ENCODE measurements at regions not wholly inside any gene's neighbourhood (a gene's known extent, or its start where the extent isn't known, plus 50 kb on each side); places are given as distances from the start of the nearest gene placed in this dataset.
"Not testable (repeated sequence)": the region's sequence is repeated elsewhere in the genome, so short reads cannot be mapped to it uniquely, and the experiment has no call there.

DNA sequence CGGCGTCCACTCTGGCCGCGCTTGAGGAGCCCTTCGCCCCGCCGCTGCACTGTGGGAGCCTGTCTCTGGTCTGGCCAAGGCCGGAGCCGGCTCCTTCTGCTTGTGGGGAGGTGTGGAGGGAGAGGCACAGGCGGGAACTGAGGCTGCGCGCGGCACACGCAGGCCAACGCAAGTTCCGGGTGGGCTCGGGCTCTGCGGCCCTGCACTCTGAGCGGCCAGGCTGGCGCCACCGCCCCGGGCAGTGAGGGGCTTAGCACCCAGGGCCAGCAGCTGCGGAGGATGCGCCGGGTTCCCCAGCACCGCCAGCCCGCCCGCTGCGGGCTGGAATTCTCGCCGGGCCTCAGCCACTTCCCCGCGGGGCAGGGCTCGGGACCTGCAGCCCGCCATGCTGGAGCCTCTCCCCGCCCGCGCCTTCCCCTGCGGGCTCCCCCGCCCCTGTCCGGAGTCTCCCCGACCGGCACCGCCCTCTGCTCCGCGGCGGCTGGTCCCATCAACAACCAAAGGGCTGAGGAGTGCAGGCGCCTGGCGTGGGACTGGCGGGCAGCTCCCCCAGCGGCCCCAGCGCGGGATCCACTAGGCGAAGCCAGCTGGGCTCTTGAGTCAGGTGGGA lies 921.2 kb upstream of the FOXG1 start:
- Mint-ChIP-seq H3K27me3 (ENCODE audit: low read depth, unreplicated experiment) (no peaks in the 10 kb centered on the region), H3K4me1 (ENCODE audit: low read depth, unreplicated experiment) (no peaks in the 10 kb centered on the region), H3K27ac (ENCODE audit: unreplicated experiment) (no peak overlapping the region), H3K4me3 (ENCODE audit: unreplicated experiment) (no peak overlapping the region), H3K9me3 (ENCODE audit: unreplicated experiment) (peaks cover 3% of the 10 kb centered on the region), H3K36me3 (ENCODE audit: low read depth, unreplicated experiment) (no peaks in the 10 kb centered on the region)
- H3K4me1 ChIP-seq (ENCODE audit: insufficient read depth, low read length): no peaks in the 10 kb centered on the region
- no peak for FAIRE-seq
- H2AFZ ChIP-seq (ENCODE audit: low read depth, low read length): no peak overlapping the region
- no peaks in the 10 kb centered on the region for H3K79me2 ChIP-seq (ENCODE audit: insufficient read depth, low read length)
- no peaks in the 10 kb centered on the region for H3K27me3 ChIP-seq (ENCODE audit: insufficient read depth, low read length)
- no peaks in the 10 kb centered on the region for H4K20me1 ChIP-seq (ENCODE audit: insufficient read depth, low read length)
- H3K36me3 ChIP-seq (ENCODE audit: insufficient read depth, low read length): no peaks in the 10 kb centered on the region
- H3K4me3 ChIP-seq (ENCODE audit: insufficient read depth, low read depth, low read length): no peak overlapping the region
- TF ChIP-seq EZH2 (IDR thresholded peaks at IDR 0.05; ENCODE audit: insufficient read depth, low read length): no peak
- TF ChIP-seq, protein P1, sequence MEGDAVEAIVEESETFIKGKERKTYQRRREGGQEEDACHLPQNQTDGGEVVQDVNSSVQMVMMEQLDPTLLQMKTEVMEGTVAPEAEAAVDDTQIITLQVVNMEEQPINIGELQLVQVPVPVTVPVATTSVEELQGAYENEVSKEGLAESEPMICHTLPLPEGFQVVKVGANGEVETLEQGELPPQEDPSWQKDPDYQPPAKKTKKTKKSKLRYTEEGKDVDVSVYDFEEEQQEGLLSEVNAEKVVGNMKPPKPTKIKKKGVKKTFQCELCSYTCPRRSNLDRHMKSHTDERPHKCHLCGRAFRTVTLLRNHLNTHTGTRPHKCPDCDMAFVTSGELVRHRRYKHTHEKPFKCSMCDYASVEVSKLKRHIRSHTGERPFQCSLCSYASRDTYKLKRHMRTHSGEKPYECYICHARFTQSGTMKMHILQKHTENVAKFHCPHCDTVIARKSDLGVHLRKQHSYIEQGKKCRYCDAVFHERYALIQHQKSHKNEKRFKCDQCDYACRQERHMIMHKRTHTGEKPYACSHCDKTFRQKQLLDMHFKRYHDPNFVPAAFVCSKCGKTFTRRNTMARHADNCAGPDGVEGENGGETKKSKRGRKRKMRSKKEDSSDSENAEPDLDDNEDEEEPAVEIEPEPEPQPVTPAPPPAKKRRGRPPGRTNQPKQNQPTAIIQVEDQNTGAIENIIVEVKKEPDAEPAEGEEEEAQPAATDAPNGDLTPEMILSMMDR (IDR thresholded peaks at IDR 0.05; ENCODE audit: insufficient read depth, low read depth, low read length): no peak
- H3K4me2 ChIP-seq (ENCODE audit: low read length): no peak overlapping the region
- no peak overlapping the region for H3K9ac ChIP-seq (ENCODE audit: low read length)
- no peak for DNase-seq (ENCODE audit: low read depth)
- H3K9me3 ChIP-seq (ENCODE audit: insufficient read depth, low read depth, low read length): peaks cover 4% of the 10 kb centered on the region
- no peak overlapping the region for H3K27ac ChIP-seq (ENCODE audit: low read depth, low read length)

DNA sequence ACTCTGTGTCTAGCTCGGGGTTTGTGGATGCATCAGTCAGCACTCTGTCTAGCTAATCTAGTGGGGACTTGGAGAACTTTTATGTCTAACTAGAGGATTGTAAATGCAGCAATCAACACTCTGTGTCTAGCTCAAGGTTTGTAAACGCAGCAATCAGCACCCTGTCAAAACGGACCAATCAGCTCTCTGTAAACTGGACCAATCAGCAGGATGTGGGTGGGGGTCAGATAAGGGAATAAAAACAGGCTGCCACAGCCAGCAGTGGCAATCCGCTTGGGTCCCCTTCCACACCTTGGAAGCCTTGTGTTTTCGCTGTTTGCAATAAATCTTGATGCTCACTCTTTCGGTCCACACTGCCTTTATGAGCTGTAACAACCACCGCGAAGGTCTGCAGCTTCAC lies 920.7 kb upstream of the FOXG1 start:
- no peak overlapping the region for H3K9ac ChIP-seq (ENCODE audit: low read length)
- Mint-ChIP-seq H3K4me1 (ENCODE audit: low read depth, unreplicated experiment) (no peaks in the 10 kb centered on the region), H3K4me3 (ENCODE audit: unreplicated experiment) (no peak overlapping the region), H3K9me3 (ENCODE audit: unreplicated experiment) (peaks cover 3% of the 10 kb centered on the region), H3K27ac (ENCODE audit: unreplicated experiment) (no peak overlapping the region), H3K36me3 (ENCODE audit: low read depth, unreplicated experiment) (no peaks in the 10 kb centered on the region), H3K27me3 (ENCODE audit: low read depth, unreplicated experiment) (no peaks in the 10 kb centered on the region)
- no peak overlapping the region for H2AFZ ChIP-seq (ENCODE audit: low read depth, low read length)
- H3K27ac ChIP-seq (ENCODE audit: low read depth, low read length): no peak overlapping the region
- no peak for DNase-seq (ENCODE audit: low read depth)
- no peak overlapping the region for H3K4me3 ChIP-seq (ENCODE audit: insufficient read depth, low read depth, low read length)
- no peaks in the 10 kb centered on the region for H3K4me1 ChIP-seq (ENCODE audit: insufficient read depth, low read length)
- H3K4me2 ChIP-seq (ENCODE audit: low read length): no peak overlapping the region
- H3K27me3 ChIP-seq (ENCODE audit: insufficient read depth, low read length): no peaks in the 10 kb centered on the region
- FAIRE-seq: no peak
- no peaks in the 10 kb centered on the region for H3K36me3 ChIP-seq (ENCODE audit: insufficient read depth, low read length)
- H3K9me3 ChIP-seq (ENCODE audit: insufficient read depth, low read depth, low read length): peaks cover 4% of the 10 kb centered on the region
- no peaks in the 10 kb centered on the region for H3K79me2 ChIP-seq (ENCODE audit: insufficient read depth, low read length)
- TF ChIP-seq EZH2 (IDR thresholded peaks at IDR 0.05; ENCODE audit: insufficient read depth, low read length): no peak
- TF ChIP-seq, protein P1 (IDR thresholded peaks at IDR 0.05; ENCODE audit: insufficient read depth, low read depth, low read length): no peak
- no peaks in the 10 kb centered on the region for H4K20me1 ChIP-seq (ENCODE audit: insufficient read depth, low read length)

DNA sequence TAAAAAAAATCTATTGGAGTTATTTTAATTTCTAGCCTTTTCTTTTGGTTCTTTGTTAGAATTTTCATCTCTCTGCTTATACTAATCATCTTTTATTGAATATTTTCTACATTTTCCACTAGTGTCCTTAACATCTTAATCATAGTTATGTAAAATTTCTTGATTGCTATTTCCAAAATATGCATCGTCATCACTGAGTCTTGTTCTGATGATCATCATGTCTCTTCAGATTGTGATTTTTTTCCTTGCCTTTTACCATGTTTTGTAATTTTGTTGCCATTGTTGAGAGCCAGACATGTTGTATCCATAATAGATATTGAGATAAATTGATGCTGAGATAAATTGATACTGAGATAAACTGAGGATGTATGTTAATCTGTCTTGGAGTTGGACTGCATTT lies 919.1 kb upstream of the FOXG1 start:
- H3K4me1 Mint-ChIP-seq (ENCODE audit: low read depth, unreplicated experiment); H3K9me3 Mint-ChIP-seq (ENCODE audit: unreplicated experiment); H3K79me2 ChIP-seq (ENCODE audit: insufficient read depth, low read length); H3K36me3 Mint-ChIP-seq (ENCODE audit: low read depth, unreplicated experiment); H3K36me3 ChIP-seq (ENCODE audit: insufficient read depth, low read length); H3K4me2 ChIP-seq (ENCODE audit: low read length); H3K9me3 ChIP-seq (ENCODE audit: insufficient read depth, low read depth, low read length); H3K27me3 ChIP-seq (ENCODE audit: insufficient read depth, low read length); H3K4me1 ChIP-seq (ENCODE audit: insufficient read depth, low read length); DNase-seq (ENCODE audit: low read depth); FAIRE-seq; H3K4me3 Mint-ChIP-seq (ENCODE audit: unreplicated experiment); H4K20me1 ChIP-seq (ENCODE audit: insufficient read depth, low read length); H3K4me3 ChIP-seq (ENCODE audit: insufficient read depth, low read depth, low read length); H3K27ac Mint-ChIP-seq (ENCODE audit: unreplicated experiment); H2AFZ ChIP-seq (ENCODE audit: low read depth, low read length); H3K27ac ChIP-seq (ENCODE audit: low read depth, low read length); H3K27me3 Mint-ChIP-seq (ENCODE audit: low read depth, unreplicated experiment); H3K9ac ChIP-seq (ENCODE audit: low read length): not testable (repeated sequence)

DNA sequence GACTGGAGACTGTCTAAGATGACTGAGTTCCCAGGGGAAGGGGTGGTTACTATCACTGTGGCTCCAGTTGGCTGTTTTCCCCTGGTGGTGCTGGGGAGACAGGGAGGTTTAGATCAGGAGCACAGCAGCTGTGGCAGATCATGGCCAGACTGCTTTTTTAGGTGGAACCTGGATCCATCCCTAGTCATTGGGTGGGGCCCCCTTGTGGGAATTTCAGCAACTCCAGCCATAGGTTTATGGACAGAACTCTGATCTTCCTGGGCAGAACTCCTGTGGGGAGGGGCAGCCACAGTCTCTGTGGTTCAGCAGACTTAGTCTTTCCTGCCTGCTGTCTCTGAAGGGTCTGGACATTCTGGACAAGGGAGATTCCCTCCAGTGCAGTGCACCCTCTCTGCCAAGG lies 917.4 kb upstream of the FOXG1 start:
- H3K4me3 ChIP-seq (ENCODE audit: insufficient read depth, low read depth, low read length); H3K9me3 ChIP-seq (ENCODE audit: insufficient read depth, low read depth, low read length); H3K27me3 ChIP-seq (ENCODE audit: insufficient read depth, low read length); H3K79me2 ChIP-seq (ENCODE audit: insufficient read depth, low read length); H3K4me3 Mint-ChIP-seq (ENCODE audit: unreplicated experiment); H3K4me1 Mint-ChIP-seq (ENCODE audit: low read depth, unreplicated experiment); H3K27me3 Mint-ChIP-seq (ENCODE audit: low read depth, unreplicated experiment); H3K9ac ChIP-seq (ENCODE audit: low read length); H3K4me2 ChIP-seq (ENCODE audit: low read length); H3K36me3 Mint-ChIP-seq (ENCODE audit: low read depth, unreplicated experiment); H3K27ac Mint-ChIP-seq (ENCODE audit: unreplicated experiment); H2AFZ ChIP-seq (ENCODE audit: low read depth, low read length); H3K4me1 ChIP-seq (ENCODE audit: insufficient read depth, low read length); H3K27ac ChIP-seq (ENCODE audit: low read depth, low read length); FAIRE-seq; H3K9me3 Mint-ChIP-seq (ENCODE audit: unreplicated experiment); H4K20me1 ChIP-seq (ENCODE audit: insufficient read depth, low read length); H3K36me3 ChIP-seq (ENCODE audit: insufficient read depth, low read length); DNase-seq (ENCODE audit: low read depth): not testable (repeated sequence)
